H9 (cell line): ENCODE measurements at regions not wholly inside any gene's neighbourhood (a gene's known extent, or its start where the extent isn't known, plus 50 kb on each side); places are given as distances from the start of the nearest gene placed in this dataset.

ENCODE experiments used
- DNase-seq: peaks from one replicate; pipeline ENCODE4 v3.0.0-alpha.2; 2017
- H2AFZ ChIP-seq: one replicate; pipeline ENCODE4 v1.6.1; 2013; ENCODE audit warnings: mild to moderate bottlenecking, low read length, control low read depth, moderate library complexity
- H2AK5ac ChIP-seq: 2 replicates; pipeline ENCODE4 v1.6.1; 2013; ENCODE audit warnings: low read length, control low read depth, mixed read lengths; ENCODE audit not compliant: insufficient read length
- H2BK120ac ChIP-seq: one replicate; pipeline ENCODE4 v1.6.1; 2013; ENCODE audit warnings: low read depth, mild to moderate bottlenecking, low read length, control low read depth, inconsistent platforms; ENCODE audit not compliant: poor library complexity, severe bottlenecking
- H2BK12ac ChIP-seq: 2 replicates; pipeline ENCODE4 v1.6.1; 2013; ENCODE audit warnings: low read length, control low read depth, mixed read lengths, low read depth; ENCODE audit not compliant: insufficient read length
- H2BK15ac ChIP-seq: 2 replicates; pipeline ENCODE4 v1.6.1; 2013; ENCODE audit warnings: low read depth, low read length, control low read depth
- H2BK20ac ChIP-seq: one replicate; pipeline ENCODE4 v1.6.1; 2013; ENCODE audit warnings: low read depth, mild to moderate bottlenecking, low read length, control low read depth, inconsistent platforms; ENCODE audit not compliant: poor library complexity, severe bottlenecking
- H2BK5ac ChIP-seq: 2 replicates; pipeline ENCODE4 v1.6.1; 2013; ENCODE audit warnings: low read length, control low read depth, mixed read lengths; ENCODE audit not compliant: insufficient read length
- H3K14ac ChIP-seq: 2 replicates; pipeline ENCODE4 v1.6.1; 2013; ENCODE audit warnings: low read length, control low read depth; ENCODE audit not compliant: insufficient read depth
- H3K18ac ChIP-seq: 2 replicates; pipeline ENCODE4 v1.6.1; 2013; ENCODE audit warnings: low read depth, mild to moderate bottlenecking, mixed read lengths, low read length, control low read depth; ENCODE audit not compliant: insufficient read length
- H3K23ac ChIP-seq: 2 replicates; pipeline ENCODE4 v1.6.1; 2013; ENCODE audit warnings: low read length, control low read depth, mixed read lengths, low read depth; ENCODE audit not compliant: insufficient read length
- H3K23me2 ChIP-seq: 2 replicates; pipeline ENCODE4 v1.6.1; 2013; ENCODE audit warnings: low read depth, mild to moderate bottlenecking, mixed read lengths, low read length, control low read depth; ENCODE audit not compliant: insufficient read length, poor library complexity, severe bottlenecking
- H3K27ac ChIP-seq: 2 replicates; pipeline ENCODE4 v1.5.1; 2013; ENCODE audit warnings: low read length, control low read depth, mixed read lengths, low read depth; ENCODE audit not compliant: insufficient read length
- H3K27me3 ChIP-seq: 2 replicates; pipeline ENCODE4 v1.6.1; 2013; ENCODE audit warnings: low read length, control low read depth, inconsistent platforms; ENCODE audit not compliant: insufficient read depth
- H3K4ac ChIP-seq: 2 replicates; pipeline ENCODE4 v1.6.1; 2013; ENCODE audit warnings: low read depth, mild to moderate bottlenecking, control low read depth, inconsistent platforms, low read length, moderate library complexity
- H3K4me1 ChIP-seq: 2 replicates; pipeline ENCODE4 v1.6.1; 2013; ENCODE audit warnings: low read length, control low read depth, inconsistent platforms; ENCODE audit not compliant: insufficient read depth
- H3K4me2 ChIP-seq: 2 replicates; pipeline ENCODE4 v1.6.1; 2013; ENCODE audit warnings: low read length, control low read depth, mixed read lengths; ENCODE audit not compliant: insufficient read length, insufficient read depth
- H3K56ac ChIP-seq: 2 replicates; pipeline ENCODE4 v1.6.1; 2013; ENCODE audit warnings: low read depth, mild to moderate bottlenecking, mixed read lengths, low read length, control low read depth; ENCODE audit not compliant: insufficient read length
- H3K79me1 ChIP-seq: 2 replicates; pipeline ENCODE4 v1.6.1; 2013; ENCODE audit warnings: low read depth, mild to moderate bottlenecking, moderate library complexity, low read length, control low read depth, inconsistent platforms; ENCODE audit not compliant: insufficient read depth, poor library complexity, severe bottlenecking
- H3K79me2 ChIP-seq: 2 replicates; pipeline ENCODE4 v1.6.1; 2013; ENCODE audit warnings: low read length, control low read depth, inconsistent platforms; ENCODE audit not compliant: insufficient read depth
- H3K9ac ChIP-seq: 2 replicates; pipeline ENCODE4 v1.6.1; 2013; ENCODE audit warnings: low read length, control low read depth, mixed read lengths; ENCODE audit not compliant: insufficient read length; ENCODE audit errors: extremely low read depth
- H3K9me3 ChIP-seq: one replicate; pipeline ENCODE4 v1.6.1; 2013; ENCODE audit warnings: low read depth, low read length, inconsistent platforms; ENCODE audit not compliant: control insufficient read depth
- H3T11ph ChIP-seq: one replicate; pipeline ENCODE4 v1.6.1; 2013; ENCODE audit warnings: mild to moderate bottlenecking, low read length, control low read depth, inconsistent platforms
- H4K20me1 ChIP-seq: one replicate; pipeline ENCODE4 v1.6.1; 2013; ENCODE audit not compliant: control insufficient read depth, insufficient read length, insufficient read depth
- H4K5ac ChIP-seq: 2 replicates; pipeline ENCODE4 v1.6.1; 2013; ENCODE audit warnings: low read depth, mild to moderate bottlenecking, mixed read lengths, low read length, control low read depth; ENCODE audit not compliant: insufficient read length
- H4K8ac ChIP-seq: replicated peaks from 2 replicates; pipeline ENCODE4 v1.6.1; 2013; ENCODE audit warnings: low read length, control low read depth, mixed read lengths, low read depth; ENCODE audit not compliant: insufficient read length
- H4K91ac ChIP-seq: 2 replicates; pipeline ENCODE4 v1.6.1; 2013; ENCODE audit warnings: low read depth, mild to moderate bottlenecking, moderate library complexity, mixed read lengths, low read length, control low read depth; ENCODE audit not compliant: insufficient read length
- H3K27ac Mint-ChIP-seq, 3 experiments: 2 replicates in 2 of 3; 3 replicates in 1 of 3; pipeline ENCODE4 v1.8.0; 2020 to 2021; ENCODE audit warnings: mixed read lengths in 3 of 3, mild to moderate bottlenecking in 1 of 3, moderate library complexity in 1 of 3
- H3K27me3 Mint-ChIP-seq: 2 replicates; pipeline ENCODE4 v1.8.0; 2021; ENCODE audit warnings: low read depth, mild to moderate bottlenecking, moderate library complexity, mixed read lengths
- H3K36me3 Mint-ChIP-seq, 3 experiments: 2 replicates in 2 of 3; 3 replicates in 1 of 3; pipeline ENCODE4 v1.8.0; 2020 to 2021; ENCODE audit warnings: low read depth in 3 of 3, mixed read lengths in 3 of 3; ENCODE audit not compliant: insufficient read depth in 1 of 3
- H3K4me1 Mint-ChIP-seq, 2 experiments: 2 replicates each; pipeline ENCODE4 v1.8.0; 2020; ENCODE audit warnings: mixed read lengths in 2 of 2
- H3K4me3 Mint-ChIP-seq, 2 experiments: 2 replicates in 1 of 2; 3 replicates in 1 of 2; pipeline ENCODE4 v1.8.0; 2020 to 2021; ENCODE audit warnings: mild to moderate bottlenecking in 2 of 2, mixed read lengths in 2 of 2, moderate library complexity in 1 of 2
- H3K9me3 Mint-ChIP-seq, 2 experiments: 2 replicates in 1 of 2; 3 replicates in 1 of 2; pipeline ENCODE4 v1.8.0; 2020; ENCODE audit warnings: mild to moderate bottlenecking in 2 of 2, mixed read lengths in 2 of 2, moderate library complexity in 1 of 2
- CTCF ChIP-seq: fragments of 200-600 bp; sonication (generic); conservative IDR thresholded peaks from 3 replicates; pipeline ENCODE4 v1.8.0; 2021; ENCODE audit warnings: antibody characterized with exemption, mild to moderate bottlenecking
- WGBS: extraction: QIAGEN DNeasy Blood & Tissue Kit; methylation state at CpG from one replicate; pipeline ENCODE4 v1.1.7; 2013; ENCODE audit warnings: missing lambda C conversion rate, low lambda C conversion rate, mixed read lengths; ENCODE audit not compliant: insufficient read length; ENCODE audit errors: extremely low coverage; 5-methylcytosine and 5-hydroxymethylcytosine counted together

GRCh38 chr18:1227025-1227424 is 322.4 kb downstream of the ADCYAP1 start:
- no peaks in the 10 kb centered on the region for H3K79me2 ChIP-seq
- no peak overlapping the region for H2BK12ac ChIP-seq
- no peak overlapping the region for H2BK15ac ChIP-seq
- no peaks in the 10 kb centered on the region for H3K23me2 ChIP-seq
- no peak overlapping the region for H2BK120ac ChIP-seq
- no peak overlapping the region for H4K8ac ChIP-seq
- H3K4ac ChIP-seq, result no peak overlapping the region
- H3K4me1 ChIP-seq, result no peaks in the 10 kb centered on the region
- H2AFZ ChIP-seq, result no peak overlapping the region
- H3K9me3 Mint-ChIP-seq, result peaks cover 12 to 16% of the 10 kb centered on the region in 2 experiments; a peak in 4 of 5 replicates
- no peaks in the 10 kb centered on the region for H3K27me3 ChIP-seq
- no peak overlapping the region for H3K14ac ChIP-seq
- no peak overlapping the region for H3K4me2 ChIP-seq
- H3K9ac ChIP-seq, result no peak overlapping the region
- H2BK20ac ChIP-seq, result no peak overlapping the region
- H3K23ac ChIP-seq, result no peak overlapping the region
- H3K27me3 Mint-ChIP-seq, result no peaks in the 10 kb centered on the region
- H3T11ph ChIP-seq, result no peak overlapping the region
- TF ChIP-seq CTCF, result no peak
- H3K56ac ChIP-seq, result no peak overlapping the region
- WGBS, result 100% methylated on average over 1 of the region's 4 CpGs
- no peaks in the 10 kb centered on the region for H3K9me3 ChIP-seq
- H3K27ac Mint-ChIP-seq, result no peak overlapping the region
- no peak for DNase-seq
- peaks cover 0 to 18% (median 13%) of the 10 kb centered on the region in 3 experiments; a peak in 4 of 7 replicates for H3K36me3 Mint-ChIP-seq
- H3K4me3 Mint-ChIP-seq, result no peak overlapping the region
- H3K79me1 ChIP-seq, result no peaks in the 10 kb centered on the region
- no peak overlapping the region for H2AK5ac ChIP-seq
- no peak overlapping the region for H2BK5ac ChIP-seq
- H3K27ac ChIP-seq, result no peak overlapping the region
- H4K91ac ChIP-seq, result no peak overlapping the region
- H4K5ac ChIP-seq, result no peak overlapping the region
- H3K18ac ChIP-seq, result no peak overlapping the region
- H4K20me1 ChIP-seq, result no peaks in the 10 kb centered on the region
- no peaks in the 10 kb centered on the region for H3K4me1 Mint-ChIP-seq
